ENCODE measurements at regions not wholly inside any gene's neighbourhood (a gene's known extent, or its start where the extent isn't known, plus 50 kb on each side); places are given as distances from the start of the nearest gene placed in this dataset.

- Histone ChIP-seq H3K27ac (ENCODE audit: low read depth, low read length) (no peak overlapping the region), H2AFZ (ENCODE audit: low read depth, low read length, poor library complexity, severe bottlenecking) (no peak overlapping the region), H3K4me1 (ENCODE audit: control insufficient read depth in 1 of 2, insufficient read depth in 2 of 2, low read length in 2 of 2) (no peaks in the 10 kb centered on the region), H3K27me3 (ENCODE audit: insufficient read depth, low read length) (no peaks in the 10 kb centered on the region), H3K9me2 (ENCODE audit: insufficient read depth) (no peaks in the 10 kb centered on the region), H3K9ac (ENCODE audit: low read length) (no peak overlapping the region), H3K4me3 (replicated peaks in 1 of 2; ENCODE audit: low read depth in 1 of 2, low read length in 2 of 2) (no peak overlapping the region), H3K9me3 (ENCODE audit: control insufficient read depth in 1 of 2, insufficient read depth in 1 of 2, low read depth in 1 of 2, low read length in 2 of 2) (no peaks in the 10 kb centered on the region), H4K20me1 (ENCODE audit: insufficient read depth) (no peaks in the 10 kb centered on the region), H3K4me2 (ENCODE audit: low read length) (no peak overlapping the region), H3K36me3 (ENCODE audit: control insufficient read depth in 1 of 2, insufficient read depth in 2 of 2, low read length in 2 of 2) (no peaks in the 10 kb centered on the region), H3K79me2 (ENCODE audit: insufficient read depth, low read length) (no peaks in the 10 kb centered on the region)
- no peak for ATAC-seq
- POLR2A ChIA-PET, result no interaction called here
- RAD21 ChIA-PET (ENCODE audit: low non-redundant PET in 1 of 2, low total read pairs in 2 of 2, uncharacterized antibody in 2 of 2, unreplicated experiment in 2 of 2), result no interaction called here
- CTCF ChIA-PET, result no interaction called here
- no peak for DNase-seq (ENCODE audit: low read depth, low spot score)
- TF ChIP-seq EZH2phosphoT487 (IDR thresholded peaks at IDR 0.05; ENCODE audit: borderline replicate concordance) (no peak), CBX3 (IDR thresholded peaks at IDR 0.05; ENCODE audit: low read depth) (no peak), POLR2AphosphoS5 (IDR thresholded peaks at IDR 0.05; ENCODE audit: low read depth, low read length) (no peak), EGR1 (IDR thresholded peaks at IDR 0.05; ENCODE audit: low read depth) (no peak), RAD21 (IDR thresholded peaks at IDR 0.05; ENCODE audit: low read depth) (no peak), FOSL1 (IDR thresholded peaks at IDR 0.05; ENCODE audit: low read depth) (no peak), ZFX (IDR thresholded peaks at IDR 0.05) (no peak), ZNF274 (IDR thresholded peaks at IDR 0.05; ENCODE audit: low read depth, low read length) (no peak), ZBTB33 (IDR thresholded peaks at IDR 0.05; ENCODE audit: extremely low read depth, insufficient replicate concordance, low read length) (no peak), ELF1 (IDR thresholded peaks at IDR 0.05; ENCODE audit: borderline replicate concordance, low read depth) (no peak), YY1 (IDR thresholded peaks at IDR 0.05; ENCODE audit: extremely low read depth, insufficient replicate concordance, low read depth, low read length) (no peak)
- TF ChIP-seq, protein P1, sequence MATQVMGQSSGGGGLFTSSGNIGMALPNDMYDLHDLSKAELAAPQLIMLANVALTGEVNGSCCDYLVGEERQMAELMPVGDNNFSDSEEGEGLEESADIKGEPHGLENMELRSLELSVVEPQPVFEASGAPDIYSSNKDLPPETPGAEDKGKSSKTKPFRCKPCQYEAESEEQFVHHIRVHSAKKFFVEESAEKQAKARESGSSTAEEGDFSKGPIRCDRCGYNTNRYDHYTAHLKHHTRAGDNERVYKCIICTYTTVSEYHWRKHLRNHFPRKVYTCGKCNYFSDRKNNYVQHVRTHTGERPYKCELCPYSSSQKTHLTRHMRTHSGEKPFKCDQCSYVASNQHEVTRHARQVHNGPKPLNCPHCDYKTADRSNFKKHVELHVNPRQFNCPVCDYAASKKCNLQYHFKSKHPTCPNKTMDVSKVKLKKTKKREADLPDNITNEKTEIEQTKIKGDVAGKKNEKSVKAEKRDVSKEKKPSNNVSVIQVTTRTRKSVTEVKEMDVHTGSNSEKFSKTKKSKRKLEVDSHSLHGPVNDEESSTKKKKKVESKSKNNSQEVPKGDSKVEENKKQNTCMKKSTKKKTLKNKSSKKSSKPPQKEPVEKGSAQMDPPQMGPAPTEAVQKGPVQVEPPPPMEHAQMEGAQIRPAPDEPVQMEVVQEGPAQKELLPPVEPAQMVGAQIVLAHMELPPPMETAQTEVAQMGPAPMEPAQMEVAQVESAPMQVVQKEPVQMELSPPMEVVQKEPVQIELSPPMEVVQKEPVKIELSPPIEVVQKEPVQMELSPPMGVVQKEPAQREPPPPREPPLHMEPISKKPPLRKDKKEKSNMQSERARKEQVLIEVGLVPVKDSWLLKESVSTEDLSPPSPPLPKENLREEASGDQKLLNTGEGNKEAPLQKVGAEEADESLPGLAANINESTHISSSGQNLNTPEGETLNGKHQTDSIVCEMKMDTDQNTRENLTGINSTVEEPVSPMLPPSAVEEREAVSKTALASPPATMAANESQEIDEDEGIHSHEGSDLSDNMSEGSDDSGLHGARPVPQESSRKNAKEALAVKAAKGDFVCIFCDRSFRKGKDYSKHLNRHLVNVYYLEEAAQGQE (IDR thresholded peaks at IDR 0.05; ENCODE audit: low read depth), result no peak
- TF ChIP-seq, protein P2, sequence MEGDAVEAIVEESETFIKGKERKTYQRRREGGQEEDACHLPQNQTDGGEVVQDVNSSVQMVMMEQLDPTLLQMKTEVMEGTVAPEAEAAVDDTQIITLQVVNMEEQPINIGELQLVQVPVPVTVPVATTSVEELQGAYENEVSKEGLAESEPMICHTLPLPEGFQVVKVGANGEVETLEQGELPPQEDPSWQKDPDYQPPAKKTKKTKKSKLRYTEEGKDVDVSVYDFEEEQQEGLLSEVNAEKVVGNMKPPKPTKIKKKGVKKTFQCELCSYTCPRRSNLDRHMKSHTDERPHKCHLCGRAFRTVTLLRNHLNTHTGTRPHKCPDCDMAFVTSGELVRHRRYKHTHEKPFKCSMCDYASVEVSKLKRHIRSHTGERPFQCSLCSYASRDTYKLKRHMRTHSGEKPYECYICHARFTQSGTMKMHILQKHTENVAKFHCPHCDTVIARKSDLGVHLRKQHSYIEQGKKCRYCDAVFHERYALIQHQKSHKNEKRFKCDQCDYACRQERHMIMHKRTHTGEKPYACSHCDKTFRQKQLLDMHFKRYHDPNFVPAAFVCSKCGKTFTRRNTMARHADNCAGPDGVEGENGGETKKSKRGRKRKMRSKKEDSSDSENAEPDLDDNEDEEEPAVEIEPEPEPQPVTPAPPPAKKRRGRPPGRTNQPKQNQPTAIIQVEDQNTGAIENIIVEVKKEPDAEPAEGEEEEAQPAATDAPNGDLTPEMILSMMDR (IDR thresholded peaks at IDR 0.05 in 2 of 3, conservative IDR thresholded peaks at IDR 0.05 in 1 of 3; ENCODE audit: borderline replicate concordance in 1 of 3, insufficient read depth in 1 of 3, low read depth in 2 of 3, low read length in 2 of 3), result no peak
- intact Hi-C loops (cut with micrococcal nuclease), result no loop called here
- BruUV-seq (replicated peaks), result no TSS peak
Measured at GRCh38 chr4:175166020-175166419, 247.9 kb downstream of the ADAM29 start.
